ENCODE measurements at regions not wholly inside any gene's neighbourhood (a gene's known extent, or its start where the extent isn't known, plus 50 kb on each side); places are given as distances from the start of the nearest gene placed in this dataset.

DNA sequence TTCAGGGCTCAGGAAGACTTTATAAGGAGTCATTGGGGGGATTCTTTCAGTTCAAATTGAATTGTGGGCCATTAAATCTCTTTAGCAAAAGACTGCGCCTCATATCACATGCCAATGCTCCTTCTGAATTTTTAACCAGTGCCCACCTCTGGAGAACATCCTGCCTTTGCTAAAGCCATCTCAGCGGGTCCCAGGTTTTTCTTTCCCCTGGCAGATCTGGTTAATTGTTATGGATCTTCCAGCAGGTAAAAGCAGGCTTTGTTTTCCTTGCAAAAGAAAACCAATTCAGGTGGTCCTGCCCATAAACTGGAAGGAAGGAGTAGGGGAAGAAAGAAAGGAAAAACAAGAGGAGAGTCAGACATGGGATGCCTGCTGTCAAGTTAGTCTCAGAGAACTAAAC is 298.2 kb downstream of the LRFN2 start:
- intact Hi-C loops (cut with DNase I) = no loop called here
- Histone ChIP-seq H3K4me3 (ENCODE audit: low read length) (no peak overlapping the region), H3K27ac (ENCODE audit: low read length) (no peak overlapping the region), H3K4me1 (ENCODE audit: control insufficient read depth, insufficient read depth, low read length) (no peaks in the 10 kb centered on the region), H3K27me3 (ENCODE audit: control insufficient read depth, insufficient read depth) (no peaks in the 10 kb centered on the region), H3K9me3 (ENCODE audit: control insufficient read depth, low read length) (no peaks in the 10 kb centered on the region)
- ATAC-seq (no peak), DNase-seq (no peak)
- WGBS = 83% methylated on average over 2 of the region's 2 CpGs

DNA sequence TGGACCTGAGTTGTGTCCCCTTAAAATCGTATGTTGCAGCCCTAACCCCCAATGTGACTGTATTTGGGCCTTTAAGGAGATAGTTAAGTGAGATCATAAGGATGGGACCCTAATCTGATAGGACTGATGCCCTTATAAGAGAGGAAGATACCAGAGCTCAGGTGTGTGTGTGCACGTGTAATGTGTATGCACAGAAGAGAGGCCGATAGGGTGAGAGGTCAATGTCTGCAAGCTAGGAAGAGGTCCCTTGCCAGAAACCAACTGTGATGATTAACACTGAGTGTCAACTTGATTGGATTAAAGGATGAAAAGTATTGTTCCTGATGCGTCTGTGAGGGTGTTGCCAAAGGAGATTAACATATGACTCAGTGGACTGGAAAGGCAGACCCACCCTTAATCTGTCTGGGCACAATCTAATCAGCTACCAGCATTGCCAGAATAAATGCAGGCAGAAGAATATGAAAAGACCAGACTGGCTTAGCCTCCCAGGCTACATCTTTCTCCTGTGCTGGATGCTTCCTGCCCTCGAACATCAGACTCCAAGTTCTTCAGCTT is 299.8 kb downstream of the LRFN2 start:
- Histone ChIP-seq H3K4me3 (ENCODE audit: low read length) (no peak overlapping the region), H3K4me1 (ENCODE audit: control insufficient read depth, insufficient read depth, low read length) (no peaks in the 10 kb centered on the region), H3K27me3 (ENCODE audit: control insufficient read depth, insufficient read depth) (no peaks in the 10 kb centered on the region), H3K9me3 (ENCODE audit: control insufficient read depth, low read length) (no peaks in the 10 kb centered on the region), H3K27ac (ENCODE audit: low read length) (no peak overlapping the region)
- DNase-seq = no peak
- 63% methylated on average over 5 of the region's 5 CpGs for WGBS
- no peak for ATAC-seq
- intact Hi-C loops (cut with DNase I) = no loop called here

GRCh38 chr6:40286721-40287120 is 300.4 kb downstream of the LRFN2 start:
- Histone ChIP-seq H3K9me3 (ENCODE audit: control insufficient read depth, low read length) (no peaks in the 10 kb centered on the region), H3K4me3 (ENCODE audit: low read length) (no peak overlapping the region), H3K27ac (ENCODE audit: low read length) (no peak overlapping the region), H3K27me3 (ENCODE audit: control insufficient read depth, insufficient read depth) (no peaks in the 10 kb centered on the region), H3K4me1 (ENCODE audit: control insufficient read depth, insufficient read depth, low read length) (no peaks in the 10 kb centered on the region)
- intact Hi-C loops (cut with DNase I) = no loop called here
- DNase-seq (no peak), ATAC-seq (no peak)
- 48% methylated on average over 3 of the region's 3 CpGs for WGBS

GRCh38 chr6:40285996-40286395 is 301.2 kb downstream of the LRFN2 start:
- no peak overlapping the region for H3K4me3 ChIP-seq (ENCODE audit: low read length)
- no peak for ATAC-seq
- DNase-seq = no peak
- H3K9me3 ChIP-seq (ENCODE audit: control insufficient read depth, low read length) = no peaks in the 10 kb centered on the region
- no peaks in the 10 kb centered on the region for H3K4me1 ChIP-seq (ENCODE audit: control insufficient read depth, insufficient read depth, low read length)
- intact Hi-C loops (cut with DNase I) = no loop called here
- no peaks in the 10 kb centered on the region for H3K27me3 ChIP-seq (ENCODE audit: control insufficient read depth, insufficient read depth)
- no peak overlapping the region for H3K27ac ChIP-seq (ENCODE audit: low read length)
- WGBS = 14% methylated on average over 10 of the region's 10 CpGs

- H3K4me3 ChIP-seq (ENCODE audit: low read length) = no peak overlapping the region
- DNase-seq = no peak
- no peak overlapping the region for H3K27ac ChIP-seq (ENCODE audit: low read length)
- intact Hi-C loops (cut with DNase I) = no loop called here
- H3K4me1 ChIP-seq (ENCODE audit: control insufficient read depth, insufficient read depth, low read length) = no peaks in the 10 kb centered on the region
- no peaks in the 10 kb centered on the region for H3K27me3 ChIP-seq (ENCODE audit: control insufficient read depth, insufficient read depth)
- H3K9me3 ChIP-seq (ENCODE audit: control insufficient read depth, low read length) = no peaks in the 10 kb centered on the region
- 49% methylated on average over 3 of the region's 3 CpGs for WGBS
- ATAC-seq = no peak
These were observed 301.6 kb downstream of the LRFN2 start for GRCh38 chr6:40285535-40285934.

GRCh38 chr6:40282986-40283385 is 304.2 kb downstream of the LRFN2 start:
- Histone ChIP-seq H3K9me3 (ENCODE audit: control insufficient read depth, low read length) (no peaks in the 10 kb centered on the region), H3K27ac (ENCODE audit: low read length) (no peak overlapping the region), H3K4me1 (ENCODE audit: control insufficient read depth, insufficient read depth, low read length) (no peaks in the 10 kb centered on the region), H3K4me3 (ENCODE audit: low read length) (no peak overlapping the region), H3K27me3 (ENCODE audit: control insufficient read depth, insufficient read depth) (no peaks in the 10 kb centered on the region)
- 73% methylated on average over 2 of the region's 2 CpGs for WGBS
- intact Hi-C loops (cut with DNase I) = no loop called here
- DNase-seq (no peak), ATAC-seq (no peak)

DNA sequence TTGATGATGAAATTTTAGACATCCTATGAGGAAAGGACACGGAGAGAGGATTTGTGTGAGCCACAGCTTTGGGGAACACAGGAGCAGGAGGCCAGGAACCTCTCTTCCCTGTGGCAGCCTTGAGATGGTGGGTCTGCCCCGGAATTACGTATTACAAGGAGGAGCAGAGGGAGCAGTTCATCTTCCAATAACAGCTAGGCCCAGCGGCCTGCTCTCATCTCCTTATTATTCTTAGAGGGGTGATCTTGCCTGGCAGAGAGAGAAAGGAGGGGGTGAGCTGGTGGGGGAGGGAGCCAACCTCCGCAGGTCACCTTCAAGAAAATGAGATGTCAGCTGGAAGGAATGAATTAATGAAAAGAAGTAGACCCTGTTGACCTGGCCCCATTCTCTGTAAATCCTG is 305.8 kb downstream of the LRFN2 start:
- DNase-seq = no peak
- no peaks in the 10 kb centered on the region for H3K9me3 ChIP-seq (ENCODE audit: control insufficient read depth, low read length)
- ATAC-seq = no peak
- H3K4me3 ChIP-seq (ENCODE audit: low read length) = no peak overlapping the region
- no peak overlapping the region for H3K27ac ChIP-seq (ENCODE audit: low read length)
- intact Hi-C loops (cut with DNase I) = no loop called here
- 82% methylated on average over 5 of the region's 5 CpGs for WGBS
- no peaks in the 10 kb centered on the region for H3K27me3 ChIP-seq (ENCODE audit: control insufficient read depth, insufficient read depth)
- H3K4me1 ChIP-seq (ENCODE audit: control insufficient read depth, insufficient read depth, low read length) = no peaks in the 10 kb centered on the region

DNA sequence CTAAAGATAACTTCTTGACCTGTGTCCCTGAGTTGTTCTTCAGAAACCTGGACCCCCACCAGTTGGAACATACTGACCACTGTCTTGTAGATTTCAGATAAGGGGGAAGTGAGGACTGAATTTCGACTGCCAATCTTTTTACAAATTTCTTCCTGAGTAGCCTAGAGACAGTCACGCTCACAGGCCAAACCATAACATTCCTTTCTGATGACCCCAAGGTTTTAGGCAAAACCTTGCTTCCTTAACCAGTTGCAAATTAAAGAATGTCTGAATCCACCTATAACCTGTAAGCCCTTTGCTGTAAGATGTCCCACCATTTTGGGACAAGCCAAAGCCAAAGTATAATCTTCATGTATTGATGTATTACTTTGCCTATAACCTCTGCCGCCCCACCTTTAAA is 306.9 kb downstream of the LRFN2 start:
- Histone ChIP-seq H3K4me1 (ENCODE audit: control insufficient read depth, insufficient read depth, low read length) (no peaks in the 10 kb centered on the region), H3K27ac (ENCODE audit: low read length) (no peak overlapping the region), H3K4me3 (ENCODE audit: low read length) (no peak overlapping the region), H3K9me3 (ENCODE audit: control insufficient read depth, low read length) (no peaks in the 10 kb centered on the region), H3K27me3 (ENCODE audit: control insufficient read depth, insufficient read depth) (no peaks in the 10 kb centered on the region)
- DNase-seq (no peak), ATAC-seq (no peak)
- intact Hi-C loops (cut with DNase I) = no loop called here
- 58% methylated on average over 3 of the region's 3 CpGs for WGBS

- 59% methylated on average over 15 of the region's 15 CpGs for WGBS
- Histone ChIP-seq H3K9me3 (ENCODE audit: control insufficient read depth, low read length) (no peaks in the 10 kb centered on the region), H3K27me3 (ENCODE audit: control insufficient read depth, insufficient read depth) (no peaks in the 10 kb centered on the region), H3K4me1 (ENCODE audit: control insufficient read depth, insufficient read depth, low read length) (no peaks in the 10 kb centered on the region), H3K27ac (ENCODE audit: low read length) (no peak overlapping the region), H3K4me3 (ENCODE audit: low read length) (no peak overlapping the region)
- DNase-seq (no peak), ATAC-seq (no peak)
- intact Hi-C loops (cut with DNase I) = no loop called here
These were observed 311.0 kb downstream of the LRFN2 start for GRCh38 chr6:40276141-40276540.

DNA sequence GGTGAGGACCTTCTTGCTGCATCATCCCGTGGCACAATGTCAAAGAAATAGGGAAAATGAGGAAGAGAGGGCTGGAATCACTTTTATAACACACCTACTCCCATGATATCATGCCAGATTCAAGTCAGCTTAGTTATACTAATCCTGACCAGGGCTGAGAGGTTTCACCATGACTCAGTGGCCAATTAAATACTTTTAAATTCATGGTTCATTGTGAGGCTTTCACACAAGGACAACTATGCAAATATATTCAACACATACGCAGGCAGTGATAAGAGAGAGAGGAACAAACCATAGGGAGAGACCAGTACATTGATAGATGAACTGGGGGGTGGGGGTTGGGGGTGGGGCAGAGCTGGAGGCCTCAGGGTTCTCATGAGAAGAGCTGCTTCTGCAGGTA is 313.1 kb downstream of the LRFN2 start:
- no peak for DNase-seq

GRCh38 chr6:40268614-40269013 is 318.6 kb downstream of the LRFN2 start:
- Histone ChIP-seq H3K9me3 (ENCODE audit: control insufficient read depth, low read length) (no peaks in the 10 kb centered on the region), H3K4me3 (ENCODE audit: low read length) (no peak overlapping the region), H3K4me1 (ENCODE audit: control insufficient read depth, insufficient read depth, low read length) (no peaks in the 10 kb centered on the region), H3K27me3 (ENCODE audit: control insufficient read depth, insufficient read depth) (no peaks in the 10 kb centered on the region), H3K27ac (ENCODE audit: low read length) (no peak overlapping the region)
- no peak for ATAC-seq
- no peak for DNase-seq
- intact Hi-C loops (cut with DNase I) = no loop called here
- 44% methylated on average over 5 of the region's 5 CpGs for WGBS

More for the DNA sequence above, 313.1 kb downstream of the LRFN2 start:
- WGBS = 72% methylated on average over 2 of the region's 2 CpGs
- H3K4me3 ChIP-seq (ENCODE audit: low read length) = no peak overlapping the region
- no peak overlapping the region for H3K27ac ChIP-seq (ENCODE audit: low read length)
- H3K27me3 ChIP-seq (ENCODE audit: control insufficient read depth, insufficient read depth) = no peaks in the 10 kb centered on the region
- no peaks in the 10 kb centered on the region for H3K4me1 ChIP-seq (ENCODE audit: control insufficient read depth, insufficient read depth, low read length)
- no peaks in the 10 kb centered on the region for H3K9me3 ChIP-seq (ENCODE audit: control insufficient read depth, low read length)
- no peak for ATAC-seq
- intact Hi-C loops (cut with DNase I) = no loop called here

GRCh38 chr6:40268166-40268565 is 319.0 kb downstream of the LRFN2 start:
- Histone ChIP-seq H3K4me1 (ENCODE audit: control insufficient read depth, insufficient read depth, low read length) (no peaks in the 10 kb centered on the region), H3K27ac (ENCODE audit: low read length) (no peak overlapping the region), H3K9me3 (ENCODE audit: control insufficient read depth, low read length) (no peaks in the 10 kb centered on the region), H3K4me3 (ENCODE audit: low read length) (no peak overlapping the region), H3K27me3 (ENCODE audit: control insufficient read depth, insufficient read depth) (no peaks in the 10 kb centered on the region)
- no peak for ATAC-seq
- no peak for DNase-seq
- 29% methylated on average over 2 of the region's 2 CpGs for WGBS
- intact Hi-C loops (cut with DNase I) = no loop called here

Data from right cardiac atrium (tissue), 5 donors.